Stimulated activated naive CD8-positive, alpha-beta T cell treated with anti-CD3 and anti-CD28 coated beads, Interleukin-15, Interleukin-2, amounts not matched to agents 100 ng/mL and 50 ng/mL, for 24 hours (primary cell): ENCODE measurements at regions not wholly inside any gene's neighbourhood (a gene's known extent, or its start where the extent isn't known, plus 50 kb on each side); places are given as distances from the start of the nearest gene placed in this dataset.

Experiments
- H3K27ac Mint-ChIP-seq: one replicate; pipeline ENCODE4 v1.8.0; 2021; ENCODE audit warnings: mild to moderate bottlenecking, mixed read lengths
- H3K27me3 Mint-ChIP-seq: one replicate; pipeline ENCODE4 v1.8.0; 2021; ENCODE audit warnings: mixed read lengths
- H3K36me3 Mint-ChIP-seq: one replicate; pipeline ENCODE4 v1.8.0; 2021; ENCODE audit warnings: low read depth, mixed read lengths
- H3K4me1 Mint-ChIP-seq: one replicate; pipeline ENCODE4 v1.8.0; 2021; ENCODE audit warnings: low read depth, mixed read lengths
- H3K4me3 Mint-ChIP-seq: one replicate; pipeline ENCODE4 v1.8.0; 2021; ENCODE audit warnings: mild to moderate bottlenecking, mixed read lengths
- H3K9me3 Mint-ChIP-seq: one replicate; pipeline ENCODE4 v1.8.0; 2021; ENCODE audit warnings: mixed read lengths

GRCh38 chr14:42563313-42563712, 956.6 kb downstream of the LRFN5 start:
- H3K27me3 Mint-ChIP-seq = no peaks in the 10 kb centered on the region
- H3K27ac Mint-ChIP-seq = no peak overlapping the region
- no peaks in the 10 kb centered on the region for H3K9me3 Mint-ChIP-seq
- H3K36me3 Mint-ChIP-seq = no peaks in the 10 kb centered on the region
- no peak overlapping the region for H3K4me3 Mint-ChIP-seq
- H3K4me1 Mint-ChIP-seq = no peaks in the 10 kb centered on the region

GRCh38 chr14:42556551-42556950, 949.9 kb downstream of the LRFN5 start:
- Mint-ChIP-seq H3K27me3 (no peaks in the 10 kb centered on the region), H3K9me3 (no peaks in the 10 kb centered on the region), H3K4me1 (no peaks in the 10 kb centered on the region), H3K36me3 (no peaks in the 10 kb centered on the region), H3K27ac (no peak overlapping the region), H3K4me3 (no peak overlapping the region)

GRCh38 chr14:42555365-42555764, 948.7 kb downstream of the LRFN5 start:
- H3K4me1 Mint-ChIP-seq = no peaks in the 10 kb centered on the region
- H3K4me3 Mint-ChIP-seq = no peak overlapping the region
- H3K27ac Mint-ChIP-seq = no peak overlapping the region
- H3K9me3 Mint-ChIP-seq = no peaks in the 10 kb centered on the region
- no peaks in the 10 kb centered on the region for H3K36me3 Mint-ChIP-seq
- H3K27me3 Mint-ChIP-seq = no peaks in the 10 kb centered on the region

- no peaks in the 10 kb centered on the region for H3K4me1 Mint-ChIP-seq
- H3K9me3 Mint-ChIP-seq = no peaks in the 10 kb centered on the region
- no peak overlapping the region for H3K27ac Mint-ChIP-seq
- H3K36me3 Mint-ChIP-seq = no peaks in the 10 kb centered on the region
- no peak overlapping the region for H3K4me3 Mint-ChIP-seq
- H3K27me3 Mint-ChIP-seq = no peaks in the 10 kb centered on the region
These were observed 947.4 kb downstream of the LRFN5 start for GRCh38 chr14:42554091-42554490.

GRCh38 chr14:42550310-42550709, 943.6 kb downstream of the LRFN5 start:
- no peak overlapping the region for H3K27ac Mint-ChIP-seq
- no peaks in the 10 kb centered on the region for H3K27me3 Mint-ChIP-seq
- H3K4me3 Mint-ChIP-seq = no peak overlapping the region
- no peaks in the 10 kb centered on the region for H3K36me3 Mint-ChIP-seq
- no peaks in the 10 kb centered on the region for H3K4me1 Mint-ChIP-seq
- no peaks in the 10 kb centered on the region for H3K9me3 Mint-ChIP-seq

GRCh38 chr14:42548349-42548748, 941.7 kb downstream of the LRFN5 start:
- Mint-ChIP-seq H3K9me3 (no peaks in the 10 kb centered on the region), H3K4me3 (no peak overlapping the region), H3K27me3 (no peaks in the 10 kb centered on the region), H3K4me1 (no peaks in the 10 kb centered on the region), H3K36me3 (no peaks in the 10 kb centered on the region), H3K27ac (no peak overlapping the region)

GRCh38 chr14:42545636-42546035, 939.0 kb downstream of the LRFN5 start:
- Mint-ChIP-seq H3K27ac (no peak overlapping the region), H3K36me3 (no peaks in the 10 kb centered on the region), H3K27me3 (no peaks in the 10 kb centered on the region), H3K9me3 (no peaks in the 10 kb centered on the region), H3K4me1 (no peaks in the 10 kb centered on the region), H3K4me3 (no peak overlapping the region)

GRCh38 chr14:42541535-42542001, 934.9 kb downstream of the LRFN5 start:
- no peaks in the 10 kb centered on the region for H3K4me1 Mint-ChIP-seq
- no peaks in the 10 kb centered on the region for H3K36me3 Mint-ChIP-seq
- no peaks in the 10 kb centered on the region for H3K27me3 Mint-ChIP-seq
- no peak overlapping the region for H3K4me3 Mint-ChIP-seq
- no peaks in the 10 kb centered on the region for H3K9me3 Mint-ChIP-seq
- H3K27ac Mint-ChIP-seq = no peak overlapping the region

- no peak overlapping the region for H3K4me3 Mint-ChIP-seq
- H3K9me3 Mint-ChIP-seq = no peaks in the 10 kb centered on the region
- H3K4me1 Mint-ChIP-seq = no peaks in the 10 kb centered on the region
- H3K36me3 Mint-ChIP-seq = no peaks in the 10 kb centered on the region
- H3K27me3 Mint-ChIP-seq = no peaks in the 10 kb centered on the region
- H3K27ac Mint-ChIP-seq = no peak overlapping the region
These were observed 928.7 kb downstream of the LRFN5 start for GRCh38 chr14:42535397-42535796.

- no peak overlapping the region for H3K4me3 Mint-ChIP-seq
- H3K27ac Mint-ChIP-seq = no peak overlapping the region
- H3K9me3 Mint-ChIP-seq = no peaks in the 10 kb centered on the region
- no peaks in the 10 kb centered on the region for H3K27me3 Mint-ChIP-seq
- no peaks in the 10 kb centered on the region for H3K4me1 Mint-ChIP-seq
- H3K36me3 Mint-ChIP-seq = no peaks in the 10 kb centered on the region
These were observed 926.8 kb downstream of the LRFN5 start for GRCh38 chr14:42533476-42533875.

- no peaks in the 10 kb centered on the region for H3K4me1 Mint-ChIP-seq
- no peak overlapping the region for H3K4me3 Mint-ChIP-seq
- H3K27me3 Mint-ChIP-seq = no peaks in the 10 kb centered on the region
- no peaks in the 10 kb centered on the region for H3K36me3 Mint-ChIP-seq
- H3K27ac Mint-ChIP-seq = no peak overlapping the region
- H3K9me3 Mint-ChIP-seq = no peaks in the 10 kb centered on the region
These were observed 925.5 kb downstream of the LRFN5 start for GRCh38 chr14:42532194-42532593.

GRCh38 chr14:42527141-42527540, 920.5 kb downstream of the LRFN5 start:
- Mint-ChIP-seq H3K4me3 (no peak overlapping the region), H3K4me1 (no peaks in the 10 kb centered on the region), H3K27ac (no peak overlapping the region), H3K27me3 (no peaks in the 10 kb centered on the region), H3K9me3 (no peaks in the 10 kb centered on the region), H3K36me3 (no peaks in the 10 kb centered on the region)

- Mint-ChIP-seq H3K27ac (no peak overlapping the region), H3K9me3 (no peaks in the 10 kb centered on the region), H3K27me3 (no peaks in the 10 kb centered on the region), H3K4me3 (no peak overlapping the region), H3K36me3 (no peaks in the 10 kb centered on the region), H3K4me1 (no peaks in the 10 kb centered on the region)
These were observed 917.0 kb downstream of the LRFN5 start for GRCh38 chr14:42523666-42524065.

- H3K27ac Mint-ChIP-seq = no peak overlapping the region
- H3K36me3 Mint-ChIP-seq = no peaks in the 10 kb centered on the region
- H3K9me3 Mint-ChIP-seq = peaks cover 4% of the 10 kb centered on the region
- H3K4me3 Mint-ChIP-seq = no peak overlapping the region
- no peaks in the 10 kb centered on the region for H3K27me3 Mint-ChIP-seq
- H3K4me1 Mint-ChIP-seq = no peaks in the 10 kb centered on the region
These were observed 911.3 kb downstream of the LRFN5 start for GRCh38 chr14:42517806-42518500.

- H3K9me3 Mint-ChIP-seq = peaks cover 15% of the 10 kb centered on the region
These were observed 907.2 kb downstream of the LRFN5 start for GRCh38 chr14:42513837-42514236.

GRCh38 chr14:42510071-42510470, 903.4 kb downstream of the LRFN5 start:
- Mint-ChIP-seq H3K36me3 (no peaks in the 10 kb centered on the region), H3K27ac (no peak overlapping the region), H3K4me1 (no peaks in the 10 kb centered on the region), H3K9me3 (peaks cover 26% of the 10 kb centered on the region), H3K4me3 (no peak overlapping the region), H3K27me3 (no peaks in the 10 kb centered on the region)

More at GRCh38 chr14:42513837-42514236, 907.2 kb downstream of the LRFN5 start:
- Mint-ChIP-seq H3K36me3 (no peaks in the 10 kb centered on the region), H3K27me3 (no peaks in the 10 kb centered on the region), H3K4me1 (no peaks in the 10 kb centered on the region), H3K27ac (no peak overlapping the region), H3K4me3 (no peak overlapping the region)
